Esophagus squamous epithelium (tissue), 4 donors: ENCODE measurements at regions not wholly inside any gene's neighbourhood (a gene's known extent, or its start where the extent isn't known, plus 50 kb on each side); places are given as distances from the start of the nearest gene placed in this dataset.

Experiments used
- CTCF ChIP-seq, 6 experiments: fragments of 450-650 bp in 4 of 6; fragments of 200-600 bp in 2 of 6; sonication (generic) in 2 of 6; IDR thresholded peaks; one replicate each; pipeline ENCODE4 v1.5.1; 2016 to 2019; ENCODE audit warnings: antibody characterized with exemption in 6 of 6, mild to moderate bottlenecking in 4 of 6, moderate library complexity in 4 of 6
- POLR2A ChIP-seq, 4 donors: fragments of 450-650 bp; IDR thresholded peaks; one replicate each; pipeline ENCODE4 v1.6.1; 2017; ENCODE audit warnings: antibody characterized with exemption in 4 of 4, mild to moderate bottlenecking in 4 of 4, moderate library complexity in 3 of 4

GRCh38 chr6:120735641-120736040 lies 598.6 kb downstream of the TBC1D32 start:
- no peak for TF ChIP-seq CTCF (IDR thresholded peaks at IDR 0.05)
- TF ChIP-seq POLR2A (IDR thresholded peaks at IDR 0.05): no peak
